Brain pericyte (primary cell): ENCODE measurements at regions not wholly inside any gene's neighbourhood (a gene's known extent, or its start where the extent isn't known, plus 50 kb on each side); places are given as distances from the start of the nearest gene placed in this dataset.
"Not testable (repeated sequence)": the region's sequence is repeated elsewhere in the genome, so short reads cannot be mapped to it uniquely, and the experiment has no call there.

Experiments used
- DNase-seq: peaks from one replicate; pipeline ENCODE4 v3.0.0-alpha.2; 2012; ENCODE audit warnings: low read depth, low spot score

DNA sequence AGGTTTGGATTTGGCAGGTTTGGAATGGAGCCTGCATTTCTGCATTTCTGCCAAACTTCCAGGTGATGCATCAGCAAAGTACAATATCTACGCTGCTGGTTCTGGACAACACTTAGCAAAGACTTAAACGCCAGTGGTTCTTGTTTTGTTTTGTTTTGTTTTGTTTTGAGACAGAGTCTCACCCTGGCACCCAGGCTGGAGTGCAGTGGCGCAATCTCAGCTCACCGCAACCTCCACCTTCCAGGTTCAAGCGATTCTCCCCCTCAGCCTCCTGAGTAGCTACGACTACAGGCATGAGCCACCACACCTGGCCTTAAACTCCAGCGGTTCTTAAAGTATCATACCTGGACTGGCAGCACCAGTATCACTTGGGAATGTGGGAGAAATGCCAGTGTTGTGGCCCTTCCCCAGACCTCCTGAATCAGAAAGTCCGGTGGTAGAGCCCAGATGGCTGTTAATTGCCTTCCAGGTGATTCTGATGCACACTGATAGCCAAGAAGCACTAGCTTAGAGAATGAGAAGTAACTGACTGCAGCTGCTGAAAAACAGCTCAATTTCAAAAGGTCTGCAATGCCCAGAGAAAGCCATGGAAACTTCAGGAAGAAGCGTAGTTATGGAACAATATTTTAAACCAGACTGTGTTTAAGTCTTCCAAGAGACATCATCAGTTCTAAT lies 114.8 kb upstream of the FOXN3 start:
- DNase-seq = no peak

DNA sequence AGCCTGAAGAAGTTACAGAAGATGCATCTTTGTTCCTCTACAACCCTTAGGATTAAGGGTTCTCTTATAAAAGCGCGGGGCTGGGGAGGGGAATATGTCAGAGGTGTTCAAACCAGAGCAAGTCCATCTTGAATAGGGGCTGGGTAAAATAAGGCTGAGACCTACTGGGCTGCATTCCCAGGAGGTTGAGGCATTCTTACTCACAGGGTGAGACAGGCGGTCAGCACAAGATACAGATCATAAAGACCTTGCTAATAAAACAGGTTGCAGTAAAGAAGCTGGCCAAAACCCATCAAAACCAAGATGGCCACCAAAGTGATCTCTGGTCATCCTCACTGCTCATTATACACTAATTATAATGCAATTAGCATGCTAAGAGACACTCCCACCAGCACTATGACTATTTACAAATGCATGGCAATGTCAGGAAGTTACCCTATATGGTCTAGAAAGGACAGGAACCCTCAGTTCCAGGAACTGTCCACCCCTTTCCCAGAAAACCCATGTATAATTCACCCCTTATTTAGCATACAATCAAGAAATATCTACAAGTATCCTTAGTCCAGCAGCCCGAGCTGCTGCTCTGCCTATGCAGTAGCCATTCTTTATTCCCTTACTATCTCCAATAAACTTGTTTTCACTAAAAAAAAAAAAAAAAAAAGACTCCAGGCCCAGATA lies 108.1 kb upstream of the FOXN3 start:
- DNase-seq = no peak

DNA sequence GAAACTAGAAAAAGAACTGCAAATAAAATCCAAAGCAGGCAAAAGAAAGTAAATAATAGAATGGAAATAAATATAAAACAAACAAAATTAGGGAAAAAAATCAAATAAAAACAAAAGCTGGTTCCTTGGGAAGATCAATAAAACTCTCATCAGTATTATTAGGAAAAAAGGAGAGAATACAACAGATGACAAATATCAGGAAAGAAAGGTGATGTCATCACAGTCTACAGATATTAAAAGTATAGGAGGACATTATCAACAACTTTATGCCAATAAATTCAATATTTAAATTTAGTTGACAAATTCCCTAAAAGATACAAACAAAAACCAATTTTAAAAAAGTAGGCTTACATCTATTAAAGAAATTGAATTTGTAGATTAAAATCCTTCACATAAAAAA lies 107.4 kb upstream of the FOXN3 start:
- no peak for DNase-seq

DNA sequence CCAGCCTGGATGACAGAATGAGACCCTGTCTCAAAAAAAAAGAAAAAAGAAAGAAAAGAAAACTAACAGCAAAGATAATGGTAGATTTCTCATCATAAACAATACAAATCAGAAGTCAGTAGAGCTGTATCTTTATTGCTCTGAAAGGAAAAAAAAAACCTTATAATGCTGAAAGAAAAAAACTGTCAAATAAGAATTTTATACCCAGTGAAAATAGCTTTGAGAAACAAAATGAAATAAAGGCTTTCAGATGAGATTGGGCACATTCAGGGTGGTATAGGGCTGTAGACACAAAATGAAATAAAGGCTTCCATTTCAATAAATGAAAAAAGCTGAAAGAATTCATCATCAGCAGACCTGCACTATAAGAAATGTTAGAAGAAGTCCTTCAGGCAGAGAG lies 105.0 kb upstream of the FOXN3 start:
- no peak for DNase-seq

DNA sequence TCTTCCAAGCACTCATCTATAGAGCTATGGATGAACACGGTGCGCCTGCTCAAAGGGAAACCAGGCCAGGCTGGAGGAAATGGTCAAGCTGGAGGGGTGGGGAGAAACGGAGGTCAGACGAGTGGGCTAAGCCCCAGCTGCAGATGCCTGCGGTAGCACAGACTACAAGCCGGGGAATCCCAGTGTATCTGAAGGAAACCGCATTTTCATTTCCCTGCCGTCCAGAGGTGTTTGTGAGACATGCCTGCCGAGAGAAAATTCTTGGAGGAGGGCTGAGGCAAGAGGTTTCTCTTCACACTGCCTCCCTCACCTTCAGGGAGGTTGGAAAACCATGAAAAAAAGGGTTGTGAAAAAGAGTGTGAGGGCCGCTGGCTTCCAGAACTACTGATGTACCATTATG lies 102.0 kb upstream of the FOXN3 start:
- no peak for DNase-seq

DNA sequence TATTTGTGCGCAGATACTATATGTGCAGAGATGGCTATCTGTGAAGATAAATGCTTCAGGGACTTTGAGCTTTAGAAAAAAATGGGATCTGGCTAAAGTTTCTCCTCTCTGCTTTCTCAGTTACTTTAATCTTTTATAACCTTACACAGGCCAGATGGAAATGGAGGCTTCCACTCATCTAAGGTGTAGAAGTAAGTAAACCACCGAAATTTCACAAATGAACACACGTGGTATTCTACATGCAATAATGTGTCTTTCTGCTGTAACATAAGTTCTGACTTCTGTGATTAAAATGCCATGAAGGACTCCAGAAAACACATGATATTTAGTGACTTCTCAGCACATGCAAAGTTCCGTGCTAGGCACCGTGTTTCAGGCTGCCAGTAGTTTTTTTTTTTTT lies 99.1 kb upstream of the FOXN3 start:
- DNase-seq = no peak

DNA sequence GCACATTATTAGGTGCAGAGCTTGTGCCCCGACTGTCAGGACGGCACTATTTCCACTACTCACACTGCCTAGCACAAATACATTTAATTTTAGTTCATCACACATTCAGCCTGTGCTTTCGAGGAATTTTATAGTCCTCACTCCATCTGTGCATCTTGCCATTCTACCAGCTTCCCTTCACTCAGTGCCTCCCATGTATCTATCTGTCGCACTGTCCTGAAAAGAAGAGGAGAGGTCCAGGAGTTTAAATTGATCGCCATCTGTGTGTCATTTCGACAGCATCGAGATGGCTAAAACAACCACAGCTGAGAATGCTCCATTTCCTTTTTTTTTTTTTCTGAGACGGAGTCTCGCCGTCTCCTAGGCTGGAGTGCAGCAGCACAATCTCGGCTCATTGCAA lies 97.6 kb upstream of the FOXN3 start:
- DNase-seq = no peak

DNA sequence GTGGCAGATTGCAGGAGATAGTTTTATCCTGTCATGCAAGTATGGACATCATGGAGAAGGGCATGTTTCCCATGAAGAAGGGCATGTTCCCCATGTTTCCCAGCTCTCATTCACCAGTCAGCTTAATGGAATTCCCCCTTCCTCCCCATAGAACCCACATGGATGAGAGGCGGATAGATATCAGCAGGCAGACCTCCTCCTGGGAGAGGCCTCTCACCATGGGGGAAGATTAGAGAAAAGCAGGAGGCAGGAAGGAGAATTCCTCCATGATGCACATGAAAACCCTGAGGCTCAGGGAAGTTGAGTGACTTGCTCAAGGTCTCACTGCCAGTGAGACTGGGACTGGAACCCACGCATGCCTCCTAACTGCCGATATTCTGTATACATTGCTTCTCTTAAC lies 92.9 kb upstream of the FOXN3 start:
- DNase-seq = no peak

DNA sequence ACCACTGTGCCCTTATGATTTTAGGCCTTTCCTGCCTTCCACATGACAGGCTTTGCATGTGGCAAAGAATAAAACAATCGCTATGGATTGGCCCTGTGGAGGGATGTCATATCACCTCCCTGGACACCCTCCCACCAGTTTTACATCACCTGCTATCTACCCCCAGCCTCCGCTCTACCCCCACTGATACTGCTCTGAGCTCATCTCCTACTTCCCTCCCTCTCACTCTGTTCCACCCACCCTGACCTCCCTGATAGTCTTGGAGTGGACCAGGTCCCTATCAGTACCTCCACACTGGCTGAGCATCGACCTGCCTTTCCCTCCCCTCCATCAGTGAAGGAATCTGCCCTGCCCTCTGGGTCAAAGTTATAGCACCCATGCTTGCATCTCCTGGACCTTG lies 91.8 kb upstream of the FOXN3 start:
- DNase-seq = no peak

DNA sequence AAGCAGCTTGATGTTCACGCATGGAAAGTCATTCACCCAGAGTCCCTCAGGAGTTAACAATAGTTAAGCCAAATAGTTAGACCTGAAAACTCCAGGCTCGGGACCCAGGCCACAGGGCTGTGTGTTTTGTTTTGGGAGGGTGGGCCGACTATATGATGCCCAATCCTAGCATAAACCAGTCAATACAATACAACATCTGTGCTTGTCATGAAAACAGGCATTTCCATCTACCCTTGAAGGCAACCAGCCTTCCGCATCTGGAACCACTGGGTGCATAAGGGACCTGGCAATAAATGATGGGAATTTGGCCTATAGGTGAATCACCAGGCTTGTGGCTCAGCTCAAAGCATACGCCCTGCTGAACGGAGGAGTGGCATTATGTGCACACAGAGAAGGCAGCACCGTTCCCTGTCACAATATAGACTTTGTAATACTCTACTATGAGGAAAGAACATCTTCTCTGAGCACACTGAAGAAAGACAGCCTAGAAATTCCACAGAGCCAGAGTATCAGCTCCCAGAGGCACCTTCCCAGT lies 91.0 kb upstream of the FOXN3 start:
- no peak for DNase-seq

DNA sequence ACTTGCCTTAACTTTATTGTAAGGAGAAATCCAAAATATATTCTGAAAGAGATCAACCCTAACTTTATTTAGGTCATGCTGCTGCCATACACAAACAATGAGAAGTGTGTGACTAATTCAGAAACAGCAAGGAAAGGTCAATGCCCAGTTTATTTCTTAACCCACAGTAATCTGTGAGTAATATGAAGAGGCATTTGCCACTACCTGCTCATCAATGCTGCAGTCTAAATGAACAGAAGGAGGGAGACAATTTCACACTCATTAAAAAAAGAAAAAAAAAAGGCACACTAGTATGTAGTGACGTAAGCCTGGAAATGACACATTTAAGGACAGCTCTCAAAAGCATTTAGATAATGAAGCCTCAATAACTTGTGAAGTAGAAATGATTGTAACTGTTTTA lies 90.5 kb upstream of the FOXN3 start:
- DNase-seq = no peak

DNA sequence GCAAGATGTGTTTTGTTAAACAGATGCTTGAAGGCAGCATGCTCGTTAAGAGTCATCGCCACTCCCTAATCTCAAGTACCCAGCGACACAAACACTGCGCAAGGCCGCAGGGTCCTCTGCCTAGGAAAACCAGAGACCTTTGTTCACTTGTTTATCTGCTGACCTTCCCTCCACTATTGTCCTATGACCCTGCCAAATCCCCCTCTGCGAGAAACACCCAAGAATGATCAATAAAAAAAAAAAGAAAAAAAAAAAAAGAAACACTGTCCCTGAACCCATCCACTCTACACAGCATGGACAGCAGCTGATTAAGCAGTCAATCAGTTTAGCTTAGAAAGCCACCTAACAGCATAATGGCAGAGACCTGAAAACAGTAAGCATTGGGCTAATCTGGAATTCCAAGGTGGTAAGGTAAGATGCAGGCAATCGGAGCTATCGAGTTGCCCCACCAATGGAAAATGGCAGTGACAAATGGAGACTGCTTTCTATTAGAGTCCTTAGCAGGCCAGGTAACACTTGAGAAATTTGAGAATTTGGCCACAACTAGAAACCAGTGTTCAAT lies 89.9 kb upstream of the FOXN3 start:
- not testable (repeated sequence) for DNase-seq

DNA sequence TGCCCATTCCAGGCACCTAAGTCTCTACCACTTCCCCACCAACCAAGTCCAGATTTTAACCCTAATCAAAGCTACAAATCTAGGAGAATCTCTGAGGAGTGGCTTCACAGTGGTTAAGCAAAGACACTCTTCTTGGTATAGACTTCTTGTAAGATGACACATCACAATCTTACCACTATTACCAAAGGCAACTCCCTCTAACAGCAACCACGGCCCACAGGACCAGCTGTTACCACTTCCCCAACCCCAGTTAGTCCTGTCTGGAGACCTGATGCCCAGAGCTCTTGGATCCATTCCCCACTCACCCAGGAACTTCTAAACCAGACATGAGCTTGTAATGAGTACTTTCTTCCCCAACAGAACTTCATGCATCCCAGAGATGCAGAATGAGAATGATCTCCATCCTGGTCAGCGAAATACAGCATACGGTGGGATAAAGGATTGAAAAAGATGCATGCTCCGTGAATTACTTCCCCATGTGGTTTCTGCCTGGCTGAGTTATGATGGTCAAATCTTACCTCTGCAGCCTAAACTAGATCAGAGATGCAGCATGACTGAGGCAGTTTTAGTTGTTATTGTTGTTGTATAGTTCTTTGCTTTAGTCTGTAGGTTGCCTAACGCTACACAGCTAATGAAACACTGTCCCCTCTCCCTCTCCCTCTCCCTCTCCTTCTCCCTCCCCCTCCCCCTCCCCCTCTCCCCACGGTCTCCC lies 87.7 kb upstream of the FOXN3 start:
- DNase-seq = no peak

DNA sequence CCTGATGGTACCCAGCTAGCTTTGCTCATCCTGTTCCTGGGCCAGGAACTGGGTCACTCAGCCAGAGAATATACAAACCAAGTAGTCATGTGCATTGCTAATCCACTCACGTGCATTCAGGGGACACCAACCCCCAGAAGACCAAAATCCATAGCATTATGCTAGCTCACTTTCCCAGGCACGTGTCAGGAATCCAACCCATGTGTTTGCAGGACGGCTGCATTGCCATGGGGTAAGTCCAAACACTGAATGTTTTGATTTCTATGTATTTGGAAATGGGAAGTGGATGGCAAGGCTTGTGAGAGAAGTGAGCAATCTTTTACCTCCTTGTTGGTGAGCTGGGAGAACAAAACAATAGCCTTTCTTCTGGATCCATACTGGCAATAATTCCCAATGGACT lies 87.1 kb upstream of the FOXN3 start:
- no peak for DNase-seq

DNA sequence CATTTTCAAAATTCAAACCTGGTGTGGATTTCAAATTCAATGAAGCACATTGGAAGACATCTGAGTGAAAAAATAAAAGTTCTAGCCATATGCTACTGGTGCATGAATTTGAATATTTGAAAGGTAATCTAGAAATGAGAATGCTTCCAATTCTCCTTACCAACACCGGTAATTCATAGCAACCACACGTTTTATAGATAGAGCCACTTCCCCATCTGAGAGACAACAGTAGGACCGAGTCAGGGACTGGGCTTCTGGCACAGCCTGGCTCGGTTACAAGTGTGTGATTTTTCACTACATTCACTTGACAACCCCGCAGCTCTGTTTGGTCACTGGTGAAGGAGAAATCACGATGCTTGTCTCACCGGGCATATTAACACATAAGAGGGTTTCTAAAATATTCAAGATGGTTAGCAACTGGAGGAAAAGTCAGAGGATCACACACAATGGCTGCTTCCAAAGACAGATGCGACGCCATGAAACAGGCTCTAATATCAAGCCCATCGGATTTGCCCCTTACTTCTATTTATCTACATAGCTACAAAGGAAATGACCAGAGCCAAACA lies 86.5 kb upstream of the FOXN3 start:
- DNase-seq = no peak

DNA sequence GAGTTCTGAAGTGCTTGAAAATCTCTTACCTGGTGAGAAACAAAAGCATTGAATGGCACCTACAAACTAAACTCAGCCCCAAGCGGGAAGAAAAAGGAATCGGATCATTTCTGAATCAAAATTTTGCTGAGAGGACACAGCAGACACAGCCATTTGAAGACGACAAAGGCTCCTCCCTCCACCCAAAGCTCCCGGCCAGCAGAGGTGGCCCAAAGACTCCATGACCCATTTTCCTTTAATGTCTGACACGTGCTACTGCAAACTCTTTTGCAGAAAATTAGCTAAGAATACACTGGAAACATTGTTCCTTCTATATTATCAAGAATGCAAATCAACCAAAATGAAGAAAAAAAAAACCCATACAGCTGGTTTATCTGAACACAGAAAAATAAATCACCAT lies 85.9 kb upstream of the FOXN3 start:
- no peak for DNase-seq

DNA sequence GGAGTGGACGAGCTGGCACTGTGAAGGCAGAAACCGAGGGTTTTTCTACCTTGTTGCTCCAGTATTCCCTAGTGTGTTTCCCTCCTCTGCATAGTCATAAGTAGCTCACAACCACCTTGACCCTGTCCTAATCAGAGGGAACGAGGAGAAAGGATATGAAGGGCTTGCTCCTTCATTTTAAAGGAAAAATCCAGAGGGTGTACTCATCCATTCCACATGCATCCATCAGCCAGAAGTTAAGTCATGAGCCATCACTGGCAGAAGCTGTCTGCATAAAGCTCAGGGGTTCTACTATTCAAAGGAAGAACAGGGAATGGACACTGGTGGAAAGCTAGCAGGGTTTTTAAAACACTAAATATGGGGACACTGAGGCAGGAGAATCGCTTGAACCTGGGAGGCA lies 84.3 kb upstream of the FOXN3 start:
- DNase-seq = no peak

DNA sequence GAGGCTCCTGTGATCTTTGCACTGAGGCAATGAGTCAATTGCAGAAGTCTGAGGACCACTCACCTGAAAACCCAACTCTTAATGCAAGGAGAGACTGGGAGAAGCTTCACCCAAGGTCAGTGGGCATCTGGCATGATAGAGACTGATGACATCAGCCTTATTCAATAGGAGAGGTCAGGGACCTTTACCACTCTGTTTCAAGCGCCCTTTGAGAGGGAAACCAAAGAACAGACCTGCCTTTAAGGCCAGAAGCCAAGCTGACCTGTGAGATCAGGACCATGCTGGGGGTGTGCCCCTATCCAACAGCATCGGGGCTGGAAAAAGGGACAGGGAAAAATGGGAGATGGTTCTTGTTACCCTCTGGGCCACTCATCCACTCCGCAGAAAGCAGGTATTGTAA lies 83.3 kb upstream of the FOXN3 start:
- DNase-seq = no peak

DNA sequence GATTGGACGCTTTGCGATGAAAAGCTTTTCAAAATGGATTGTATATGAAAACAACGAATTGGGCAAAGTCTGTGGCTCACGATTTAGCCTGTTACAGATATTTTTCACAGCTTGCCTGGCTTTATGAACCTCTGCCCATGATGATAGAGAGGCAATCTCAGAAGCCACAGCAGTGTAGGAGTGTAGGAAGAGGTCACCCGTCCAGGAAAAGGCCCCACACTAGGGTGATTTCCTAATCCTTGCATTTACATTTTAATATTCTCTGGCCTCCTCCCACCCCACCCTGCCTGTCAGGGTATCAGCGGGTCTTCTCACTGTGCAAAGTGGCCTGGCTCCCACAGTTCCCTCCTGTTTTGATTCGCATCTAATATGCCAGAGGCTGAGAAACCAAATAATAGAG lies 81.8 kb upstream of the FOXN3 start:
- no peak for DNase-seq

DNA sequence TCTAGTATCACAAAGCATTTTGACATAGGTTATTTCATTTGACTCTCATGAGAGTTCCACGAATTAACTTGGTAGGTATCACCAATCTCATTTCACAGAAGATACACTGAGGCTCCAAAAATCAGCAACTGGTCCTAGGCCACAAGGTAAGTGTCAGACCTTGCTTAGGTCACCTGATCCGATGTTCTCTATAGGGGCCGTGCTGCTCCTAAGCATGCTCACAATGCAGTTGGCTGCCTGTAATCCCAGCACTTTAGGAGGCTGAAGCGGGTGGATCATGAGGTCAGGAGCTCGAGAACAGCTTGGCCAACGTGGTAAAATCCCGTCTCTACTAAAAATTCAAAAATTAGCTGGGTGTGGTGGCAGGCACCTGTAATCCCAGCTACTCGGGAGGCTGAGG lies 78.7 kb upstream of the FOXN3 start:
- no peak for DNase-seq

DNA sequence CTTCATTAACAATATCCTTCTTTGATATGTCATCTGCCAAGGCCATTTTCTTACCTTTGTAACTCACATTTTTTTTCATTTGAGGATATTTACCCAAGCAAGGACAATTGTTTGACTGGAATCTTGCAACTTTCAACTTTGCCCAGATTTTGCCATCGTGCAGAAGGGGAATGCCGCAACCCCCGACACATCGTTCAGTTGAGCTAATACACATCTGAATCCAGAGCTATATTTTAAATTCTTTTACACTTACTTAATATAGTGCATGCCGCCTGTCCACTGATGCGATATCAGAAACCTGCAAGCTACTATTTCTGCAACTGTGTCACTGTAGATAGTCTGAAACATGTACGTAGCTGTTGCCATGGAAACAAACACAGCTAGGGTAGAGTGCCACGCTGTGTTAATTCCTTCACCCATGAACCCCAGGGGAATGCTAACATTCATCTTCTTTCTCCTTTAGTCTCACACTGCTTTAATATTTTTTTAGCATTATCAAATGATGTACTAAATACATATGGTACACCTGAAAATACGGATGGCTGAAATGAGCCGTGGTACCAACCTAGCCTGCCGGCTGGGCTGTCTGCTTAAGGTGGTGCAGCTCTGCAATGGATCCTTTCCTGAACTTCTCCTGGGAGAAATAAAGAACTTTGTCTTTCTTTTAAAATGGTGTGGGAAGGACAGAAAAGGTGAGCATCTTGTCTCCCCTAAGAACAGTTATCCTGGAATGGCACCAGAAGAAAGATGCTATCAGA lies 77.0 kb upstream of the FOXN3 start:
- no peak for DNase-seq

DNA sequence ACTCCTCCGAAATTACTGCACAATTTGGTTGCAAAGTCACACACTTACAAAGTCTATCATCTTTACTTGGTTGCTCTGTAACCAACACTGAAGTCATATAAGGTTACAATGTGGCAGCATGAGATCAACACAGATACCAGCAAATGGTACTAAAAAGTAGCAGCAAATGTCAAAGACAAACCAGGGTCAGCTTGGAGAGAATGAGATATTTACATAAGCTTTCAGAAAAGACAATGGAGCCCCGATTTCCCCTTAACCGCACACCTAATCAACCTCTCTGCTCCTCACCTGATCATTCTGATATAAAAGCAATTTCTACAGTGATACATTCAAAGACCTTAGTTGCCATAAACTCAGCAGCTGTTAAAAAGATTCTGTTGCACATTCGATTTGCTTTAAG lies 76.4 kb upstream of the FOXN3 start:
- no peak for DNase-seq
